ENCODE measurements at regions not wholly inside any gene's neighbourhood (a gene's known extent, or its start where the extent isn't known, plus 50 kb on each side); places are given as distances from the start of the nearest gene placed in this dataset.
"Not testable (repeated sequence)": the region's sequence is repeated elsewhere in the genome, so short reads cannot be mapped to it uniquely, and the experiment has no call there.

DNA sequence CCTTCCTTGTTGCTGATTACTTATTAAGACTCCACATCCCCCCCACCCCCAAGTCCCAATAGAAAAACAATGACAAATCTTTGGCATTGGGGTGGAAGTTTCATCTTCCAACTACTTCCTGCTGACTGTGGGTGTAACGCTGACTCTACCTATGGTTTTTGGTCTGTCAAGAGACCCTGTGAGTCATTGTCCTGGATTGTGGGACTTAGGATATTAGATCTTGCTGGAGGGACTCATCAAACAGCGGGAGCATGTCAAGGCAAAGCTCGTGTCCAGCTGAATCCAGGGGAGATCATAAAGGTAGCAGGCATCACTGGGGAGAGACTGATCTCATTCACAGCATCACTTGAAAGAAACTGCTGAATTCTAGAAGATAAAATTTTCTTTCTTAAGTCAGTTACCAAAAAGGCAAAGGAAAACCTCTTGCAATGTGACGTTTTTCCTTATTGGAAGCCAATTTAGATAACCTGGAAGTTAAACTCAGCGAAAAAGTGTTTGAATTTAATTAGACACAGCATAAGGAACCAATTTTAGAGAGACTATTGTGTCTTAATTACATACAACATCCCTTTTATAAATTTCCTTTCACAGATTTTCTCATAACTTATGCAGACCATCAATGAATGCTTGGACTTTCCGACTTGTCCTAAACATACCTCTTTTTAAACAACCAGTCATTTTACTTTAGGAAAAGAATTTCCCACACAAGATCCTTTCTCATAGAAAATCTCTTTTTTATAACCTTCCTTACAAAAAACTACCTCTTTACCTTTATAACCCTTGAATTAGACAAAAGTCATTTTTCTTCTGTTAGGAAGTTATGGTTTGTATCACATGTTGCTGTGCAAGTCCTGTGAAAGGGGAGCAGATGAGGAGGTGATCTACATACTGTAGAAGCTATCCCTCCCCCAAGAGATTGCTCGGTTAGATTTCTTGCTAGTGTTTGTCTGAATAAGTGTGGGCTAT lies 94.6 kb upstream of the SCAF11 start:
- no peak for DNase-seq

DNA sequence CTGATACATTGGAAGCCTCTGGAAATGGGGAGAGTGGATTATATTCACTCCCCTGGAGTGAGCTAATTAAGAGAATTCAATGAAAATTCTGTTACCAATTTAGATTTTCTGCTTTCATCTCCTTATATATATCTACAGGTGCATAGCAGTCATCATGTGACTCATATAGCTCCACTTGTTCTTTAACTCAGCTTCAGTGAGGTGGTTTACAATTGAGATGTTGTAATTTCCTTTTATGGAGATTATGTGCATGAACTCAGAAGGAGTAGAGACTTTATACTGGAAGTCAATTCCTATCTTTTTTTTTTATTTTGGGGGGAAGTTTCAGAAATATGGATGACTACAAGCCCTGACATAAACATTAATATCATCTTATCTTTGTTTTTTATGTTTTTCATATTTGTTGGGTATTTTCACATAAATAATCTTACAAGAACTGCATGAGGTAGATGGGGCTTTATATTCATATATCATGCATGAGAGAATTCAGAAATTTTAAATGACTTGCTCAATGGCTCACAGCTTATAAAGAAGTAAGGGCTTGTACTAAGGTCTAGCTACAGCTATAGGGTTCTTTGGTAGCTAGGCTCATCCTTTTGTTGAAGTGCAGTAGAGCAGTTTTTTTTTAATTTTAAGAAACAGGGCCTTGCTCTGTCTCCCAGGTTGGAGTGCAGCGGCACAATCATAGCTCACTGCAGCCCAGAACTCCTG lies 92.3 kb upstream of the SCAF11 start:
- DNase-seq: no peak

GRCh38 chr12:46073321-46073720 lies 82.9 kb upstream of the SCAF11 start:
- no peak for DNase-seq

DNA sequence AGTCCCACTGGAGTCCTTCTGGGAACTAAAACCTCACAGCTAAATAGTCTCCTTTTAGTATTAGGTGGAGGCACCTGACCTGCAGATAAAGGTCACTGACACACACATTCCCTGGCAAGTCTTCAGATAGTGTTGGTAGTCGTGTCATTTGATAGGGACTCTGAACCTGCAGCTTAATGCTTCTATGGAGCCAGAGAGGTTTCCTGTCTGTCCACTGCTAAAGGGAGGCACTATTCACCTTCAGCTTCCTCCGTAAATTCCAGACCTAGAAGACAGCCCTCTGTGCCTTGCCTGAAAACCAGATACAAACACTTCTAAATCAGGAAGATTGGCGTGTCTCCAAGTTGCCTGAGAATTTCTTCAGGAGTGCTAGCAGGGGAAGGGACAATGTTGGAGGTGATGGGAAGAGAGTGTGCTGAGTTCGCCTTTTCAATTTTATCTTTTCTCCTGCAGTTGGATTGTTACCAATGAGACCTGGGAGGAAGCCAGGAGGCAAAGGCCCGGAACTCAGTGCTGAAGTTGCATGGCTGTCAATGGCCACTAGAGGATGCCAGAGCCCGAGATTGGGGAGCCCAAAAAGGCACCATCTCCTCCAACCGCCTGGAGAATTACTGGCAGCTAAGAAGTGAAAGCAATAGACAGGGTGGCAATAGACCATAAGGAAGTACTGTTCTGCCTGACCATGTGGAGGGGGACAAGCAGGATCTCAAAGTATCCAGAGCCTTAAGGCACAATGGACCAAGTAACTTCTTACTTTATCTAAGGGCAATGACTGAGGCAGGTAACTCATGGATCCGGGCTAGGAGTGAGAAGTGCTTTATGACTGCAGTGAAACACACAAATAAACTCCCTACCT lies 81.6 kb upstream of the SCAF11 start:
- DNase-seq: peak; percentile 53 to 64

DNA sequence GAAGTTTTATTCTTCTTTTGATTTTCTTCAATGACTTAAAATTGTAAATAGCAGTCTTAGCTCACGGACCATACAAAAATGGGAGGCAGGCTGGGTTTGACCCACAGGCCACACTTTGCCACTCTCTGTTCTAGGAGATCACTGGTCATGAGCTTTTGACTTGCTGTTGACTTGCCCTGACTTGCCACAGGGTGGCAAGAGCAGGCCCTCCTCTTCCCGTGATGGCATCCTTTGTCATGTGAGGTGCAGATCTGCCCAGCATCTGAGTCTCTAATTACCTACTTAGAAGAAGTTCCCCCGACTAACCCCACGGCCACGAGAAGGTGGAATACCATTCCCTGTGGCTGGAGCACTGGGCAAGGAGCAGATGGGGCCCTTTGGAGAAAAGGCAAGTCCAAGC lies 81.0 kb upstream of the SCAF11 start:
- DNase-seq: no peak

- no peak for DNase-seq
Observed at GRCh38 chr12:46067094-46067493, 76.7 kb upstream of the SCAF11 start.

GRCh38 chr12:46065412-46066166 lies 75.2 kb upstream of the SCAF11 start:
- DNase-seq: no peak

DNA sequence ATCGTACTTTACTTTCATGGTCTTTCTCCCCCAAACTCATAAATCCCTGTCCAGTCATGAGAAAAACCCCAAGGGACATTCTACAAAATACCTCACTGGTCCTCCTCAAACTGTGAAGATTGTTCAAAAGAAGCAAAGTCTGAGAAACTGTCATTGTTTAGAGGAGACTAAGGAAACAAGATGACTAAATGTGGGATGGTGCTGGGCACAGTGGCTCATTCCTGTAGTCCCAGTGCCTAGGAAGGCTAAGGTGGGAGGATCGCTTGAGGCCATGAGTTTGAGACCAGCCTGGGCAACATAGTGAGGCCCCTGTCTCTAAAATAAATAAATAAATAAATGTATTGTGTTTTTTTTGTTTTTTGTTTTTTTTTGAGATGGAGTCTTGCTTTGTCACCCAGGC lies 74.2 kb upstream of the SCAF11 start:
- DNase-seq: no peak

- not testable (repeated sequence) for DNase-seq
Observed at GRCh38 chr12:46058697-46059096, 68.3 kb upstream of the SCAF11 start.

GRCh38 chr12:46050805-46051204 lies 60.4 kb upstream of the SCAF11 start:
- no peak for DNase-seq

GRCh38 chr12:46049665-46050064 lies 59.3 kb upstream of the SCAF11 start:
- no peak for DNase-seq

DNA sequence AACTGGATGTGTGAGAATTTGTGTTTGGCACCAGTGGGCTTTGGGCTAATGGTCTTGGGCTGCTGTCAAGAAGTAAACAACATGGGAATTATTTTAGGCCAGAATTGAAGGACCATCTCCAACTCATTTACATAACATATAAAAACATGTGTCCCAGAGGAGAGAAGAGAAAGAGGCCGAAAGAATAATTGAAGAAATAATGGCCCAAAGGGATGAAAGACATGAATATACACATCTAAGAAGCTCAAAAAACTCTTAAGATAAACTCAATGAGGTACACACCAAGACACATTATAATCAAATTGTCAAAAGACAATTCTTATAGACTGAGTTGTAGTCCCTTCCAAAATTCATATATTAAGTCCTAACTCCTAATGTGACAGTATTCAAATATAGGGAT lies 56.1 kb upstream of the SCAF11 start:
- DNase-seq: no peak

DNA sequence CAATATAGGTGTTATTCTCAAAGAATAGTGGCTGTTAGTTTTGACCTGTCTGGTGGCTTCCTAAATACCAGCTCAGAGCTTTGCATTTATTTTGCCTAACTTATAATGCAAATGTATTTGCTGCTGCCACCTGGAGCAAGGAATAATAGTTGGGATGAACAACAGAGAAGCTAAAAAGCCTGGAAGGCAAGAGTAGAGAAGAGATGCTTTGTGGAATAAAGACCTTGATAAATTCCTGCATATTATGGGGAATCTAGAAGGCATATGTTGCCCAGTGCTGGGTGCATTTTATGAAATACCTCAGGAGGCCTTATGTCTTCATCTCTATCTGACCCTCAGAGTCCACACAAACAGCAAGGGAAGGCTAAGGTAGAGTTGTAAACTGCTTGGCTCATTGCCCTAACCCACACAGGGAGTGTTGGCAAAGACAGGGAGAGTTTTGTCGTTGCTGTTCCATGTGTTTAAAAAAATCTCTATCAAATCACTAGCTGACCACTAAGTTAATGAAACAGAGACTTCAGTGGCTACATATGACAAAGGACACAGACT lies 53.7 kb upstream of the SCAF11 start:
- DNase-seq: no peak

Data from CD4-positive, alpha-beta T cell treated with Interleukin-1 beta for 1 hour (primary cell).